ENCODE measurements at regions not wholly inside any gene's neighbourhood (a gene's known extent, or its start where the extent isn't known, plus 50 kb on each side); places are given as distances from the start of the nearest gene placed in this dataset.

DNA sequence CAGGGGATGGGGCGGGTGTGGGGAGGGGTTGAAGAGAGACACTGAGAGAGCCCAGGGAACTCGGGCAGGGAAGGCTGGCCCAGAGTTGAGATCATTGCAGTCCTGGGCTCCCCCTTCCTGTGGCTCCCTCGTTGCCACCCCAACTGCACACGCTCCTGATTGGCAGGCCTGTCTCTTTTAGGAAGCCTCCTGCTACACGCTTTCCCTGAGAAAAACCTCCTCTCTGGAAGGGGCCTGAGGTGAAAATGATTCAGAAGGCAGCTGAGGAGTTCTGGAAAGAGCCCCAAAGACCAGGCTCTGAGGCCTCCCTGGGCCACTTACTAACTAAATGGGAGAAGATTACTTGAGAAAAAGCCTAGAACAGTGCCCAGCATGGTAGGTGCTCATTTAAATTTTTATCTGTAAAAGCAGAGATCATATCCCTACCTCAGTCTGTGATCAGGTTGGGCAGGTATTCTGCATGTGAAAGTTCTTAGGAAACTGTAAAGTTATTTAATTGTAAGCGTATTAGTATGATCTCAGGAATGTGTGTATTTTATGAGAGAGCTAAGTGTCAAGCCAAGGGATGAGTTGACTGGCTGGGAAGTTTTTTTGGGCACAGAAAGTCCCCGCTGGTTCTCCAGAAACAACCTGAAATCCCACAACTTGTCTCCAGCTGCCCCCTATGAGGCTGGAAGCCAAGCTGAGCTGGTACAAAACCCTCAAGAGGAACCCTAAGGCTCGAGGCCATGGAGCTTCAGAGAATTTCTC is 65.2 kb upstream of the EPS8L3 start:
- peaks cover 4 to 22% of the 10 kb centered on the region in 2 donors for H3K4me1 ChIP-seq (replicated peaks in 1 of 2)
- TF ChIP-seq POLR2A (IDR thresholded peaks at IDR 0.05) = no peak
- TF ChIP-seq, protein P1, sequence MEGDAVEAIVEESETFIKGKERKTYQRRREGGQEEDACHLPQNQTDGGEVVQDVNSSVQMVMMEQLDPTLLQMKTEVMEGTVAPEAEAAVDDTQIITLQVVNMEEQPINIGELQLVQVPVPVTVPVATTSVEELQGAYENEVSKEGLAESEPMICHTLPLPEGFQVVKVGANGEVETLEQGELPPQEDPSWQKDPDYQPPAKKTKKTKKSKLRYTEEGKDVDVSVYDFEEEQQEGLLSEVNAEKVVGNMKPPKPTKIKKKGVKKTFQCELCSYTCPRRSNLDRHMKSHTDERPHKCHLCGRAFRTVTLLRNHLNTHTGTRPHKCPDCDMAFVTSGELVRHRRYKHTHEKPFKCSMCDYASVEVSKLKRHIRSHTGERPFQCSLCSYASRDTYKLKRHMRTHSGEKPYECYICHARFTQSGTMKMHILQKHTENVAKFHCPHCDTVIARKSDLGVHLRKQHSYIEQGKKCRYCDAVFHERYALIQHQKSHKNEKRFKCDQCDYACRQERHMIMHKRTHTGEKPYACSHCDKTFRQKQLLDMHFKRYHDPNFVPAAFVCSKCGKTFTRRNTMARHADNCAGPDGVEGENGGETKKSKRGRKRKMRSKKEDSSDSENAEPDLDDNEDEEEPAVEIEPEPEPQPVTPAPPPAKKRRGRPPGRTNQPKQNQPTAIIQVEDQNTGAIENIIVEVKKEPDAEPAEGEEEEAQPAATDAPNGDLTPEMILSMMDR (IDR thresholded peaks at IDR 0.05) = no peak
- H3K4me3 ChIP-seq = no peak overlapping the region
- intact Hi-C loops (cut with DNase I) = no loop called here
- H3K27me3 ChIP-seq = no peaks in the 10 kb centered on the region
- H3K27ac ChIP-seq = no peak overlapping the region
- WGBS, 4 donors = 77 to 92% (median 90%) methylated on average over 8 of the region's 8 CpGs
- no peaks in the 10 kb centered on the region for H3K9me3 ChIP-seq (replicated peaks in 1 of 3)
- H3K36me3 ChIP-seq (replicated peaks in 1 of 2) = no peaks in the 10 kb centered on the region
- DNase-seq = peak in 1 of 7 donors; percentile 34

DNA sequence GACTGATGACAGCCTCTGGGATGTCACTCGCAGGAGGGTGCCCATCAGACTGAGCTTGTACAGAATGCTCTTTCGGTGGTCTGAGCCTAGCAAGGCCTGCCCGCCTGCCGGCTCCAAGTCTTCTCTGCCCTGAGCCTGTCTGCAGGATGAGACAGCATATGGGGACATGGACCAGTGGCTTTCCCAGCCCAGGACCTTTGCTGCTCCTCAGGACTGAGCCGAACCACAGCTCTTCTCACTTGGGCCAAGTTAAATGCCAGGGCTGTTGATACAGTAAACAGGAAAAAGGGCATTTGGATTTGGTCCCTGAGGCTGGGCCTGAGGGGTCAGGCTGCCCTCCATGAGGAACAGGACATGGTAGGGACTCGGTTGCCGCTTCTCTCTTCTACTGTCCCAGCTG is 64.3 kb upstream of the EPS8L3 start:
- no peak for TF ChIP-seq POLR2A (IDR thresholded peaks at IDR 0.05)
- TF ChIP-seq, protein P1 (IDR thresholded peaks at IDR 0.05) = no peak
- no peak overlapping the region for H3K27ac ChIP-seq
- no peaks in the 10 kb centered on the region for H3K27me3 ChIP-seq
- H3K36me3 ChIP-seq (replicated peaks in 1 of 2) = no peaks in the 10 kb centered on the region
- peak in 1 of 7 donors; percentile 41 for DNase-seq
- H3K9me3 ChIP-seq (replicated peaks in 1 of 3) = no peaks in the 10 kb centered on the region
- 91 to 98% (median 93%) methylated on average over 3 to 7 of the region's 7 CpGs for WGBS, 4 donors
- no peak overlapping the region for H3K4me3 ChIP-seq
- intact Hi-C loops (cut with DNase I) = no loop called here
- H3K4me1 ChIP-seq (replicated peaks in 1 of 2) = peaks cover 10 to 31% of the 10 kb centered on the region in 2 donors

DNA sequence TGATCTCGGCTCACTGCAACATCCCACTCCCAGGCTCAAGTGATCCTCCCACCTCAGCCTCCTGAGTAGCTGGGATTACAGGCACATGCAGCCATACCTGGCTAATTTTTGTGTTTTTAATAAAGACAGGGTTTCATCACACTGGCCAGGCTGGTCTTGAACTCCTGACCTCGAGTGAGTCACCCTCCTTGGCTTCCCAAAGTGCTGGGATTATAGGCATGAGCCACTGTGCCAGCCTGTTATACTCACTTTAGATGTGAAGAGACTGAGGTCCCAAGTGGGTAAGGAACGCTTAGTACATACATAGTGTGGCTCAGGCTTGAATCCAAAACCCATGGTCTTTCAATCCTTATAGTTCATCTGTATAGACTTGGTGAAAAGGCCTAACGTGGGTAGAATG is 63.7 kb upstream of the EPS8L3 start:
- Histone ChIP-seq H3K27ac (no peak overlapping the region), H3K4me1 (replicated peaks in 1 of 2) (peaks cover 14 to 36% of the 10 kb centered on the region in 2 donors), H3K4me3 (no peak overlapping the region), H3K27me3 (no peaks in the 10 kb centered on the region), H3K36me3 (replicated peaks in 1 of 2) (no peaks in the 10 kb centered on the region), H3K9me3 (replicated peaks in 1 of 3) (no peaks in the 10 kb centered on the region)
- intact Hi-C loops (cut with DNase I) = no loop called here
- 74 to 83% (median 80%) methylated on average over 4 of the region's 4 CpGs for WGBS, 4 donors
- DNase-seq = peak in 5 of 7 donors; percentile 36 to 58 (median 51)
- TF ChIP-seq POLR2A (IDR thresholded peaks at IDR 0.05) = no peak
- TF ChIP-seq, protein P1 (IDR thresholded peaks at IDR 0.05) = no peak

DNA sequence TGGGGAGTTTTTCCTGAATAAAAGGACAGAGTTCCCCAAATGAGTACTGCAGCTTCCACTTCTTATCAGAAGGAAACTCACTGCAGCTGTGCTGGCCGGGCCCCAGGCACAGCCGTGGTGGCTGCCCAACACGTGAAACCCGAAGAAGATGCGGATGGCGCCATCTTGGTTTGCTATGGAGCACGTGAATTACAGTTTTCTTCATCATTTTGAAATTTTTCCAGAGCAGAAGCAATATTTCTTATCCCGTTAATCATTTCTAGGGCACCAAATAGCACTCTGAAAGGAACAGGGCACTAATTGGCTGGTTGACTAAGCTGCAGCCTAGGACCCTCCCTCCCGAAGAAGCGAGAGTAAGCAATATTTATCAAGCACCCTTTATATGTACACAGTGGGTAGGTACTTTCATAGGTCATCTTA is 63.2 kb upstream of the EPS8L3 start:
- 64 to 85% (median 74%) methylated on average over 10 of the region's 10 CpGs for WGBS, 4 donors
- Histone ChIP-seq H3K4me1 (replicated peaks in 1 of 2) (peaks cover 19 to 41% of the 10 kb centered on the region in 2 donors), H3K4me3 (no peak overlapping the region), H3K27ac (no peak overlapping the region), H3K27me3 (no peaks in the 10 kb centered on the region), H3K36me3 (replicated peaks in 1 of 2) (no peaks in the 10 kb centered on the region), H3K9me3 (replicated peaks in 1 of 3) (no peaks in the 10 kb centered on the region)
- intact Hi-C loops (cut with DNase I) = no loop called here
- TF ChIP-seq, protein P1 (IDR thresholded peaks at IDR 0.05) = no peak
- TF ChIP-seq POLR2A (IDR thresholded peaks at IDR 0.05) = no peak
- peak in 2 of 7 donors; percentile 37 to 54 for DNase-seq

Measured in adrenal gland (tissue), 9 donors.